ENCODE measurements at regions not wholly inside any gene's neighbourhood (a gene's known extent, or its start where the extent isn't known, plus 50 kb on each side); places are given as distances from the start of the nearest gene placed in this dataset.

GRCh38 chr6:48255094-48255493, 144.1 kb upstream of the PTCHD4 start:
- no peak for DNase-seq (ENCODE audit: low read depth, low spot score)

GRCh38 chr6:48249071-48249470, 138.1 kb upstream of the PTCHD4 start:
- no peak for DNase-seq (ENCODE audit: low read depth, low spot score)

- DNase-seq (ENCODE audit: low read depth, low spot score): no peak
Observed at GRCh38 chr6:48243071-48243470, 132.1 kb upstream of the PTCHD4 start.

GRCh38 chr6:48240287-48240686, 129.3 kb upstream of the PTCHD4 start:
- no peak for DNase-seq (ENCODE audit: low read depth, low spot score)

- no peak for DNase-seq (ENCODE audit: low read depth, low spot score)
Observed at GRCh38 chr6:48236375-48236774, 125.4 kb upstream of the PTCHD4 start.

GRCh38 chr6:48233063-48233462, 122.1 kb upstream of the PTCHD4 start:
- DNase-seq (ENCODE audit: low read depth, low spot score): no peak

GRCh38 chr6:48229841-48230240, 118.8 kb upstream of the PTCHD4 start:
- DNase-seq (ENCODE audit: low read depth, low spot score): no peak

- no peak for DNase-seq (ENCODE audit: low read depth, low spot score)
Observed at GRCh38 chr6:48222241-48222640, 111.2 kb upstream of the PTCHD4 start.

GRCh38 chr6:48213076-48213788, 102.2 kb upstream of the PTCHD4 start:
- DNase-seq (ENCODE audit: low read depth, low spot score): no peak

GRCh38 chr6:48212501-48212900, 101.5 kb upstream of the PTCHD4 start:
- DNase-seq (ENCODE audit: low read depth, low spot score): no peak

GRCh38 chr6:48206091-48206490, 95.1 kb upstream of the PTCHD4 start:
- DNase-seq (ENCODE audit: low read depth, low spot score): no peak

GRCh38 chr6:48200869-48201390, 89.9 kb upstream of the PTCHD4 start:
- DNase-seq (ENCODE audit: low read depth, low spot score): no peak

GRCh38 chr6:48199499-48199898, 88.5 kb upstream of the PTCHD4 start:
- no peak for DNase-seq (ENCODE audit: low read depth, low spot score)

GRCh38 chr6:48197941-48198340, 86.9 kb upstream of the PTCHD4 start:
- no peak for DNase-seq (ENCODE audit: low read depth, low spot score)

- no peak for DNase-seq (ENCODE audit: low read depth, low spot score)
Observed at GRCh38 chr6:48194596-48195295, 83.7 kb upstream of the PTCHD4 start.

- DNase-seq (ENCODE audit: low read depth, low spot score): no peak
Observed at GRCh38 chr6:48188158-48188557, 77.2 kb upstream of the PTCHD4 start.

GRCh38 chr6:48186746-48187145, 75.7 kb upstream of the PTCHD4 start:
- no peak for DNase-seq (ENCODE audit: low read depth, low spot score)

- DNase-seq (ENCODE audit: low read depth, low spot score): no peak
Observed at GRCh38 chr6:48184648-48185047, 73.7 kb upstream of the PTCHD4 start.

- no peak for DNase-seq (ENCODE audit: low read depth, low spot score)
Observed at GRCh38 chr6:48183811-48184605, 73.0 kb upstream of the PTCHD4 start.

- no peak for DNase-seq (ENCODE audit: low read depth, low spot score)
Observed at GRCh38 chr6:48183178-48183577, 72.2 kb upstream of the PTCHD4 start.

GRCh38 chr6:48178700-48179099, 67.7 kb upstream of the PTCHD4 start:
- no peak for DNase-seq (ENCODE audit: low read depth, low spot score)

GRCh38 chr6:48177786-48178185, 66.8 kb upstream of the PTCHD4 start:
- no peak for DNase-seq (ENCODE audit: low read depth, low spot score)
